Activated T-helper 2 cell treated with anti-CD3 and anti-CD28 coated beads, Interferon-gamma antibody, Interleukin-2, Interleukin-4, amounts not matched to agents 10 μg/mL and 5 μg/mL and 100 μg/mL, durations not matched to agents 14 hours and 24 hours and 36 hours (primary cell): ENCODE measurements at regions not wholly inside any gene's neighbourhood (a gene's known extent, or its start where the extent isn't known, plus 50 kb on each side); places are given as distances from the start of the nearest gene placed in this dataset.

ENCODE experiments used
- DNase-seq: peaks from one replicate; pipeline ENCODE4 v3.0.0; 2021; ENCODE audit warnings: low spot score
- H3K27ac Mint-ChIP-seq: one replicate; pipeline ENCODE4 v1.8.0; 2021; ENCODE audit warnings: mixed read lengths
- H3K27me3 Mint-ChIP-seq: one replicate; pipeline ENCODE4 v1.8.0; 2021; ENCODE audit warnings: low read depth, mixed read lengths
- H3K36me3 Mint-ChIP-seq: one replicate; pipeline ENCODE4 v1.8.0; 2021; ENCODE audit warnings: low read depth, mixed read lengths
- H3K4me1 Mint-ChIP-seq: one replicate; pipeline ENCODE4 v1.8.0; 2021; ENCODE audit warnings: low read depth, mixed read lengths
- H3K4me3 Mint-ChIP-seq: one replicate; pipeline ENCODE4 v1.8.0; 2021; ENCODE audit warnings: low read depth, mild to moderate bottlenecking, moderate library complexity, mixed read lengths
- H3K9me3 Mint-ChIP-seq: one replicate; pipeline ENCODE4 v1.8.0; 2021; ENCODE audit warnings: mixed read lengths
- intact Hi-C: fragments of 100-400 bp; cut with micrococcal nuclease; formaldehyde crosslinking; loops from one replicate; pipeline ENCODE4 v1.15.1; 2023

DNA sequence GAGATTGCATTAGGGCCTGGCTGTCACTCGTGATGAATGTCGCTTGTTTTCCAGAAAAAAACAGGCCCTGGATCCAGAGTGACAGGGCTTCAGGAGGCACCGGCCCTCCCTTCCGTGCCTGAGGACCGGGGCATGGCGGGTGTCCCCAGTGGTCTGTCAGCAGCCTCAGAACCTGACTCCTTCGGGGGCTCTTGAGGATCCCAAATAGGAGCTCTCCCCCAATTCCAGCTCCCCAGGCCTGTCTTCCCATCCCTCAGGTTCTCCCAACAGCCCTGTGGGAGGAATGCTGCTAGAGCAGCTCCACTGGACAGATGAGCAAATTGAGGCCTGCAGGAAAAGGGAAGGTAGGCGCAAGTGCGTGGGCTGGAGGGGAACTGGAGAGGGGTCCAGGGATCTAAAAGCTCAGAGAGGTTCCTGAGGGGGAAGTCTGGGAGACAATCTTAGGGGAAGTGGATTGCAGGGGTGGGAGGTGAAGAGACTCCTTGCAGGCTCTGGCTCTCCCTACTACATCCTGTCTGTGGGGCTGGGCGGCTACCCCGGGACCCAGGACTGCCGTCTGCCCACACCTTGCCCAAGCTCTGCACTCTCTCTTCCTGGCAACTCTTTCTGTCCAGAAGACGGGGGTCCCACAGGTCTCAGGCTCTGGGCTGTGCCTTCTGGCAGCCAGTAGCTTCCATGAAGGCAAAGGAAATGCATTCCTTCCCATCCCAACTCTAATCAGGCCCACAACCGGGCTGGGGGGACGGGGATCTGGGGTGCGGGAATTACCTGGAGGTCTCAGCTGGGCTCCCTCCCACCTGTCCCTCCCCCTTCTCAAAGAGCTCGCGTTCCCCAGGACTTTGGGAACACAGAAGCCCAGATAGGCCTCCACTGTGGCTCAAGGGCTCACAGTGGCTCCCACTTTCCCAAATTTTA, 105.7 kb upstream of the CASZ1 start:
- DNase-seq, result no peak

GRCh38 chr1:10903421-10903820, 107.0 kb upstream of the CASZ1 start:
- peaks cover 15% of the 10 kb centered on the region for H3K27me3 Mint-ChIP-seq
- intact Hi-C loops, result no loop called here

More for the DNA sequence above, 105.7 kb upstream of the CASZ1 start:
- H3K4me1 Mint-ChIP-seq, result peaks cover 2% of the 10 kb centered on the region
- no peak overlapping the region for H3K27ac Mint-ChIP-seq
- H3K27me3 Mint-ChIP-seq, result peaks cover 13% of the 10 kb centered on the region
- intact Hi-C loops, result no loop called here
- no peaks in the 10 kb centered on the region for H3K36me3 Mint-ChIP-seq
- no peak overlapping the region for H3K4me3 Mint-ChIP-seq
- H3K9me3 Mint-ChIP-seq, result no peaks in the 10 kb centered on the region

DNA sequence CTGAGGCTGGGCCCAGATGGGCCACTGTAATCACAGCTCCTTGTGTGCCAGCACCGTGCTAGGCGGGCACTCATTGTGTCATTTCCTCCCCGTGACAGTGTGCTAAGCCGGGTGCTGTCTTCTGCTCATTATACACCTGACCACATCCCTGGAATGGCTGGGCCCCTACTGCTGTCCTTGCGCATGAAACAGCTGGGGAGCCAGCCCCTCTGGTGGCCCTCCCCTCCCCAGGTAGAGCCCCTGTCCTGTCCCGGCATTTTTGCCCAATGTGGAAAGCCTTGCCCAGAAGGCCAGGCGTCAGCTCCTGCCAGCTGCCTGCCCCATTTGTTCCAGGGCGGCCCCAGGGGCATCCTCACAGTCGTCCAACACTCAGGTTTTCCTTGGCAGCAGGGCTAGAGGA, 107.4 kb upstream of the CASZ1 start:
- no peak for DNase-seq
- Mint-ChIP-seq H3K36me3 (no peaks in the 10 kb centered on the region), H3K27ac (no peak overlapping the region), H3K9me3 (no peaks in the 10 kb centered on the region), H3K27me3 (peaks cover 18% of the 10 kb centered on the region), H3K4me3 (no peak overlapping the region), H3K4me1 (peaks cover 2% of the 10 kb centered on the region)
- intact Hi-C loops, result no loop called here

More at GRCh38 chr1:10903421-10903820, 107.0 kb upstream of the CASZ1 start:
- H3K36me3 Mint-ChIP-seq, result no peaks in the 10 kb centered on the region
- H3K4me3 Mint-ChIP-seq, result no peak overlapping the region
- H3K4me1 Mint-ChIP-seq, result peaks cover 2% of the 10 kb centered on the region
- H3K27ac Mint-ChIP-seq, result no peak overlapping the region
- DNase-seq, result no peak
- no peaks in the 10 kb centered on the region for H3K9me3 Mint-ChIP-seq

DNA sequence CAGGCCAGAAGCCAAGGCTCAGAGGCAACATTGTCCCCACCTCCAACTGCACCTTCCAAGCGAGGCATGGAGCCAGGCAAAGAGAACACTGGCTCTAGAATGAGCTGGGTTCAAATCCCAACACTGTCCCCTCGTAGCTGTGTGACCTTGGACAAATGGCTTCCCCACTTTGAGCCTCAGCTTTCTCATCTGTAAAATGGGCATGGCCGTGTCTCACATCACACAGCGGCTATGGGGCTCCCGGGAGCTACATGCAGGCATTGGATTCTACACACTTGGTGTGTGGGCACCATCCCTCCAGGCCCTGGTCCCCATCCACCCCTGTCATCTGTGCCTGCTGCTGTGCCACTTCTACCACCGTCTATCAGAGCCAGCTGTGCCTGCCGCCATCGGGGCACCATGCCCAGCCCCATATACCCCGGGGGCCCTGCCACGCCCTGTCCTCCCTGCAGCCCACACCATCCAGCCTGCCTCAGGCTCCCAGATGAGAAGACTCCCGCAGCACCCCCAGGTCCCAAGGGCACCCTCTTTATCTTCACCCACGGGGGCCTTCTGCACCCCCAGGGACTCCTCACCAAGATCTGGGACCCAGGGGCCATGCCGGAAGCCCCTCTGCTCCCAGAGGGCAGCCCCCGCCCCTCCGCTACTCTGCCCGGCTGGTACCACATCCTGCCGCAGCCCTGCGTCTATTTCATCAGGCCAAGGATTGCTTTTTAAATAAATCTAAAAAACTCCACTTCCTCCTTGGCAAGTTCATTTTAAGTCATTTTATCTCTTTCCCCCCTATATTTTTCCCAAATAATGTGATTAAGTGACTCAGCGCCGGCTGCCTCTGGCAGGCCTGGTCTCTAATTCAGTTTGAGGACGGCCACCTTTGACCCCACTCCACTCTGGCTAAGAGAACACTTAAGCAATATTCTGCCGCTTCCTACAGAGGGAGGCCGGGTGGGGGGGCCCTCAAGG, 107.8 kb upstream of the TARDBP start:
- no peaks in the 10 kb centered on the region for H3K36me3 Mint-ChIP-seq
- intact Hi-C loops, result no loop called here
- DNase-seq, result no peak
- H3K4me3 Mint-ChIP-seq, result no peak overlapping the region
- peaks cover 2% of the 10 kb centered on the region for H3K4me1 Mint-ChIP-seq
- peaks cover 18% of the 10 kb centered on the region for H3K27me3 Mint-ChIP-seq
- H3K27ac Mint-ChIP-seq, result no peak overlapping the region
- H3K9me3 Mint-ChIP-seq, result no peaks in the 10 kb centered on the region

GRCh38 chr1:10905841-10906655, 106.4 kb upstream of the TARDBP start:
- H3K27ac Mint-ChIP-seq, result no peak overlapping the region
- no peak overlapping the region for H3K4me3 Mint-ChIP-seq
- DNase-seq, result no peak
- H3K27me3 Mint-ChIP-seq, result peaks cover 18% of the 10 kb centered on the region
- no peaks in the 10 kb centered on the region for H3K36me3 Mint-ChIP-seq
- peaks cover 2% of the 10 kb centered on the region for H3K4me1 Mint-ChIP-seq
- intact Hi-C loops, result no loop called here
- H3K9me3 Mint-ChIP-seq, result no peaks in the 10 kb centered on the region

- intact Hi-C loops, result no loop called here
- no peak overlapping the region for H3K4me3 Mint-ChIP-seq
- H3K27ac Mint-ChIP-seq, result no peak overlapping the region
- peaks cover 2% of the 10 kb centered on the region for H3K4me1 Mint-ChIP-seq
- H3K27me3 Mint-ChIP-seq, result peaks cover 18% of the 10 kb centered on the region
- no peaks in the 10 kb centered on the region for H3K9me3 Mint-ChIP-seq
- no peaks in the 10 kb centered on the region for H3K36me3 Mint-ChIP-seq
- no peak for DNase-seq
Measured at GRCh38 chr1:10906866-10907519, 105.5 kb upstream of the TARDBP start.

- Mint-ChIP-seq H3K9me3 (no peaks in the 10 kb centered on the region), H3K27ac (no peak overlapping the region), H3K27me3 (peaks cover 24% of the 10 kb centered on the region), H3K36me3 (no peaks in the 10 kb centered on the region), H3K4me1 (peaks cover 2% of the 10 kb centered on the region), H3K4me3 (no peak overlapping the region)
- no peak for DNase-seq
- intact Hi-C loops, result no loop called here
Measured at GRCh38 chr1:10908266-10908665, 104.2 kb upstream of the TARDBP start.

GRCh38 chr1:10909697-10910680, 102.5 kb upstream of the TARDBP start:
- intact Hi-C loops, result no loop called here
- H3K27ac Mint-ChIP-seq, result no peak overlapping the region
- H3K36me3 Mint-ChIP-seq, result no peaks in the 10 kb centered on the region
- H3K9me3 Mint-ChIP-seq, result no peaks in the 10 kb centered on the region
- peaks cover 27% of the 10 kb centered on the region for H3K27me3 Mint-ChIP-seq
- H3K4me1 Mint-ChIP-seq, result peaks cover 1% of the 10 kb centered on the region
- no peak overlapping the region for H3K4me3 Mint-ChIP-seq
- peak; percentile 51 for DNase-seq

- no peak overlapping the region for H3K27ac Mint-ChIP-seq
- DNase-seq, result no peak
- no peaks in the 10 kb centered on the region for H3K4me1 Mint-ChIP-seq
- intact Hi-C loops, result no loop called here
- no peak overlapping the region for H3K4me3 Mint-ChIP-seq
- peaks cover 22% of the 10 kb centered on the region for H3K27me3 Mint-ChIP-seq
- H3K36me3 Mint-ChIP-seq, result no peaks in the 10 kb centered on the region
- H3K9me3 Mint-ChIP-seq, result no peaks in the 10 kb centered on the region
Measured at GRCh38 chr1:10910681-10911489, 101.6 kb upstream of the TARDBP start.

DNA sequence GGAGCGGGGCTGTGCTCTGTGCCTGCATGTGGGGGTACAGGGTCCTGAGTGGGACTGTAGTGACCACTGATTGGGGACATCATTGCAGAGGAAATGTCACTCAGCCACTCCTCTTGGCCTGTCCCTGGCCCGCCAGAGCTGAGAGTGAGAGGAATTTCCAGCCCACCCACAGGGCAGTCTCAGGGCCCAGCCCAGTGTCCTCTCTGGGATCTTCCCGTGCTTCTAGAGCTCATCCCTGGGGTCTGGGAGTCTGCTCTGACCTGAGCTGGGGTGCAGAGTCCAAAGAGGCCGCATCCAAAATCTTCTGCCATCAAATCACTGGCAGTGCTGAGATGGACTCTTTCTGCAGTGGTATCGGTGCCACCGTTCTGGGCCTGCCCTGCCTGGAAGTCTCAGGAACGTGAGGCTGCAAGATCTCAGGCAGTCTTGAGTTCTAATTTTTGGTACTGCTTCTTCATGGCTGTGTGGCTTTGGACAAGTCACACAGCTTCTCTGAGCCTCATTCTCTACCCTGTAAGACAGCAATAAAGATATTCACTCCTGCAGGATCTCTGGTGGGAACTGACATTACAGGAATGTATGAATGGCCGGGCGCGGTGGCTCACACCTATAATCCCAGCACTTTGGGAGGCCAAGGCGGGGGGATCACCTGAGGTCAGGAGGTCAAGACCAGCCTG, 100.8 kb upstream of the TARDBP start:
- Mint-ChIP-seq H3K4me1 (no peaks in the 10 kb centered on the region), H3K27me3 (peaks cover 28% of the 10 kb centered on the region), H3K27ac (no peak overlapping the region), H3K9me3 (no peaks in the 10 kb centered on the region), H3K36me3 (no peaks in the 10 kb centered on the region), H3K4me3 (no peak overlapping the region)
- DNase-seq, result no peak
- intact Hi-C loops, result no loop called here
